ENCODE measurements at regions not wholly inside any gene's neighbourhood (a gene's known extent, or its start where the extent isn't known, plus 50 kb on each side); places are given as distances from the start of the nearest gene placed in this dataset.

DNA sequence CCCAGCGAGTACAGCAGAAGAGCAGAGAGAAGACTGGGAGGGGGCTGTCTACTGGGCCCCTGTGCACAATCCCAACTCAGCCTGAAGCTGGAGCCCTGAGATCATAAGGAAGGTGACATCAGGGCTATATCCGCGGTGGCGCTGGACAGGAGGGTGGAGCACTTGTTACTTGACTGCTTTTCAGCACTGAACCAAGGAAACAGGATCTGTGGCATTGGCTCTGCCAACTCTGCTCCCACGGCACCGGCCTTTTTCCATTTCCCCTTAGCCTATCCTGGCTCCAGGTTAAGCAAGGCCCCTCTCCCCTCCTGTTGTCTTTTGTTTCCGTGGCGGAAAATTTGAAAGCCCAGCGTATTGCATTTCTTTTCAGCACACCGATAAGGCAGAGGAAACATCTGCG, 125.0 kb upstream of the IRX3 start:
- TF ChIP-seq ZNF621 (tag by site-specific recombination; IDR thresholded peaks at IDR 0.05) = no peak
- TF ChIP-seq, protein P1, sequence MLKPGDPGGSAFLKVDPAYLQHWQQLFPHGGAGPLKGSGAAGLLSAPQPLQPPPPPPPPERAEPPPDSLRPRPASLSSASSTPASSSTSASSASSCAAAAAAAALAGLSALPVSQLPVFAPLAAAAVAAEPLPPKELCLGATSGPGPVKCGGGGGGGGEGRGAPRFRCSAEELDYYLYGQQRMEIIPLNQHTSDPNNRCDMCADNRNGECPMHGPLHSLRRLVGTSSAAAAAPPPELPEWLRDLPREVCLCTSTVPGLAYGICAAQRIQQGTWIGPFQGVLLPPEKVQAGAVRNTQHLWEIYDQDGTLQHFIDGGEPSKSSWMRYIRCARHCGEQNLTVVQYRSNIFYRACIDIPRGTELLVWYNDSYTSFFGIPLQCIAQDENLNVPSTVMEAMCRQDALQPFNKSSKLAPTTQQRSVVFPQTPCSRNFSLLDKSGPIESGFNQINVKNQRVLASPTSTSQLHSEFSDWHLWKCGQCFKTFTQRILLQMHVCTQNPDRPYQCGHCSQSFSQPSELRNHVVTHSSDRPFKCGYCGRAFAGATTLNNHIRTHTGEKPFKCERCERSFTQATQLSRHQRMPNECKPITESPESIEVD (tag by site-specific recombination; IDR thresholded peaks at IDR 0.05) = no peak
